GM12878 (cell line): ENCODE measurements at regions not wholly inside any gene's neighbourhood (a gene's known extent, or its start where the extent isn't known, plus 50 kb on each side); places are given as distances from the start of the nearest gene placed in this dataset.

Experiments
- BHLHE40 ChIP-seq, 2 experiments: fragments of 450-650 bp in 1 of 2; IDR thresholded peaks; 2 replicates each; pipeline ENCODE4 v1.6.1; 2011 to 2017; ENCODE audit warnings: low read depth in 2 of 2, borderline replicate concordance in 1 of 2, improper control_type of control experiment in 1 of 2, low read length in 1 of 2, mild to moderate bottlenecking in 1 of 2
- E2F4 ChIP-seq: IDR thresholded peaks from 2 replicates; pipeline ENCODE4 v1.6.1; 2012; ENCODE audit warnings: low read depth, low read length, improper control_type of control experiment
- EZH2 ChIP-seq: IDR thresholded peaks from 2 replicates; pipeline ENCODE4 v1.6.1; 2012; ENCODE audit warnings: low read depth, mild to moderate bottlenecking, control low read depth, inconsistent platforms, low read length, borderline replicate concordance; ENCODE audit not compliant: control insufficient read depth
- KDM1A ChIP-seq: fragments of 200-600 bp; sonication (generic); IDR thresholded peaks from 2 replicates; pipeline ENCODE4 v1.6.1; 2016; ENCODE audit warnings: borderline replicate concordance
- NR2C1 ChIP-seq: fragments of 450-650 bp; IDR thresholded peaks from 2 replicates; pipeline ENCODE4 v1.6.1; 2017; ENCODE audit warnings: antibody characterized with exemption, mild to moderate bottlenecking, moderate library complexity
- POLR2A ChIP-seq: IDR thresholded peaks from 2 replicates; pipeline ENCODE4 v1.6.1; 2011; ENCODE audit warnings: low read depth, mild to moderate bottlenecking, low read length
- POLR2AphosphoS5 ChIP-seq: IDR thresholded peaks from 2 replicates; pipeline ENCODE4 v1.6.1; 2011; ENCODE audit warnings: mild to moderate bottlenecking, low read length, inconsistent platforms
- RCOR1 ChIP-seq: conservative IDR thresholded peaks from 2 replicates; pipeline ENCODE4 v1.6.1; 2012; ENCODE audit warnings: low read depth, low read length, improper control_type of control experiment
- REST ChIP-seq: IDR thresholded peaks from 2 replicates; pipeline ENCODE4 v1.6.1; 2012; ENCODE audit warnings: mild to moderate bottlenecking, low read depth, low read length
- SIN3A ChIP-seq: IDR thresholded peaks from 2 replicates; pipeline ENCODE4 v1.6.1; 2012; ENCODE audit warnings: low read depth, low read length, improper control_type of control experiment
- ZBTB4 ChIP-seq: fragments of 450-650 bp; formaldehyde crosslinking; IDR thresholded peaks from 2 replicates; pipeline ENCODE4 v1.4.0; 2022; ENCODE audit warnings: mild to moderate bottlenecking, moderate library complexity
- ZNF384 ChIP-seq: IDR thresholded peaks from 2 replicates; pipeline ENCODE4 v1.6.1; 2012; ENCODE audit warnings: low read depth, mild to moderate bottlenecking, low read length, improper control_type of control experiment, borderline replicate concordance
- TF ChIP-seq, protein P1 (sequence below), 3 experiments: IDR thresholded peaks in 2 of 3; conservative IDR thresholded peaks in 1 of 3; 2 replicates each; pipeline ENCODE4 v1.5.1; 2011; ENCODE audit warnings: low read depth in 3 of 3, low read length in 3 of 3, mild to moderate bottlenecking in 3 of 3, control low read depth in 2 of 3, moderate library complexity in 2 of 3, inconsistent platforms in 1 of 3, mixed read lengths in 1 of 3; ENCODE audit not compliant: control insufficient read depth in 2 of 3, insufficient read depth in 1 of 3; ENCODE audit errors: extremely low read depth in 1 of 3
- TF ChIP-seq, protein P2 (sequence below): IDR thresholded peaks from 2 replicates; pipeline ENCODE4 v1.6.1; 2012; ENCODE audit warnings: low read depth, low read length, improper control_type of control experiment

- no peak for TF ChIP-seq RCOR1
- no peak for TF ChIP-seq POLR2AphosphoS5
- no peak for TF ChIP-seq KDM1A
- no peak for TF ChIP-seq ZBTB4 (CRISPR knock-in tag)
- TF ChIP-seq POLR2A: no peak
- no peak for TF ChIP-seq E2F4
- TF ChIP-seq, protein P1, sequence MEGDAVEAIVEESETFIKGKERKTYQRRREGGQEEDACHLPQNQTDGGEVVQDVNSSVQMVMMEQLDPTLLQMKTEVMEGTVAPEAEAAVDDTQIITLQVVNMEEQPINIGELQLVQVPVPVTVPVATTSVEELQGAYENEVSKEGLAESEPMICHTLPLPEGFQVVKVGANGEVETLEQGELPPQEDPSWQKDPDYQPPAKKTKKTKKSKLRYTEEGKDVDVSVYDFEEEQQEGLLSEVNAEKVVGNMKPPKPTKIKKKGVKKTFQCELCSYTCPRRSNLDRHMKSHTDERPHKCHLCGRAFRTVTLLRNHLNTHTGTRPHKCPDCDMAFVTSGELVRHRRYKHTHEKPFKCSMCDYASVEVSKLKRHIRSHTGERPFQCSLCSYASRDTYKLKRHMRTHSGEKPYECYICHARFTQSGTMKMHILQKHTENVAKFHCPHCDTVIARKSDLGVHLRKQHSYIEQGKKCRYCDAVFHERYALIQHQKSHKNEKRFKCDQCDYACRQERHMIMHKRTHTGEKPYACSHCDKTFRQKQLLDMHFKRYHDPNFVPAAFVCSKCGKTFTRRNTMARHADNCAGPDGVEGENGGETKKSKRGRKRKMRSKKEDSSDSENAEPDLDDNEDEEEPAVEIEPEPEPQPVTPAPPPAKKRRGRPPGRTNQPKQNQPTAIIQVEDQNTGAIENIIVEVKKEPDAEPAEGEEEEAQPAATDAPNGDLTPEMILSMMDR (IDR thresholded peaks at IDR 0.05 in 2 of 3, conservative IDR thresholded peaks at IDR 0.05 in 1 of 3; ENCODE audit: control insufficient read depth in 2 of 3, extremely low read depth in 1 of 3, insufficient read depth in 1 of 3, low read depth in 3 of 3, low read length in 3 of 3): no peak
- TF ChIP-seq, protein P2, sequence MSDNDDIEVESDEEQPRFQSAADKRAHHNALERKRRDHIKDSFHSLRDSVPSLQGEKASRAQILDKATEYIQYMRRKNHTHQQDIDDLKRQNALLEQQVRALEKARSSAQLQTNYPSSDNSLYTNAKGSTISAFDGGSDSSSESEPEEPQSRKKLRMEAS: no peak
- TF ChIP-seq ZNF384: no peak
- no peak for TF ChIP-seq EZH2
- TF ChIP-seq REST: no peak
- TF ChIP-seq BHLHE40 (IDR thresholded peaks at IDR 0.05; ENCODE audit: borderline replicate concordance in 1 of 2, low read depth in 2 of 2, low read length in 1 of 2): no peak
- TF ChIP-seq NR2C1: no peak
- no peak for TF ChIP-seq SIN3A
Observed at GRCh38 chr11:26095340-26095739, 236.6 kb upstream of the ANO3 start.
